HG03432 (cell line): ENCODE measurements at regions not wholly inside any gene's neighbourhood (a gene's known extent, or its start where the extent isn't known, plus 50 kb on each side); places are given as distances from the start of the nearest gene placed in this dataset.

ENCODE experiments used
- ATAC-seq: cut with Tn5 transposase; IDR thresholded peaks from one replicate; pipeline ENCODE4 v1.9.1; 2021; ENCODE audit warnings: mild to moderate bottlenecking, moderate library complexity; ENCODE audit not compliant: unreplicated experiment

GRCh38 chr3:76940181-76940770 is 99.6 kb upstream of the ROBO2 start:
- ATAC-seq, result no peak

DNA sequence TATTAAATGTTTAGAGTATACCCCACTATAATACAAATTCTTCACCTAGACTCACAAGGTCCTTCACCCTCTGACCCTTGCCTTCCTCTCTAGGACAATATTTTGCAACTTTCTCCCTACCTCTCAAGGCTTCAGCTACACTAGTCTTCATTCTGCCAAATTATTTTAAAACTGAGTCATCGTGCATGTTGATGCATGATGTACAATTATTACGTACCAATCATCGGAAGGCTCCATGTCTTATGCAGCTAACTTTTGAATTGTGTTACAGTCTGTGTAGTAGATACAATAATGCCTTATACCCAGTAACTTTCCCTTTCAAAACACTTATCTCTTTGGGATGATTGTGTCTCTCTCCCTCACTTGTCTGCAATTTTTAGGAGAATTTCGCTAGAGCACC is 98.5 kb upstream of the ROBO2 start:
- no peak for ATAC-seq

- ATAC-seq, result no peak
These were observed 97.8 kb upstream of the ROBO2 start for GRCh38 chr3:76942101-76942500.

- ATAC-seq, result no peak
These were observed 96.8 kb upstream of the ROBO2 start for GRCh38 chr3:76943058-76943457.

GRCh38 chr3:76943671-76944070 is 96.2 kb upstream of the ROBO2 start:
- no peak for ATAC-seq

- no peak for ATAC-seq
These were observed 90.9 kb upstream of the ROBO2 start for GRCh38 chr3:76949033-76949432.

DNA sequence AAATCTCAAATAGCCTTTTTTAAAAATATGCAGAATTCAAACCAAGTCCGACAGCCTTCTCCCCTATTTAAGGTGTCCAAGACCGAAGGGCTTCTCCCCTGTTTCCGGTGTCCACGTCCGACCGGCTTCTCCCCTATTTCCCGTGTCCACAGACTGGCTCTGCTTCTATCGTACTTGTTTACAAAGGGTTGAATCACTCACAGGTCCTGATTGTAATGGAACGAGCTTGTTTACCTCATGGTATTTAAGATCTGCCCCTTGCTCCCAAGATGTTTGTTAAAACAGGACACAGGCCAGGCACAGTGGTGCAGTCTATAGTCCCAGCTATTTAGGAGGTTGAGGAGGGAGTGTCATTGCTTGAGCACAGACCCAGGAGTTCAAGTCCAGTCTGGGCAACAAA is 90.4 kb upstream of the ROBO2 start:
- ATAC-seq, result no peak

GRCh38 chr3:76950590-76950989 is 89.3 kb upstream of the ROBO2 start:
- no peak for ATAC-seq

- no peak for ATAC-seq
These were observed 85.5 kb upstream of the ROBO2 start for GRCh38 chr3:76954412-76954811.

- ATAC-seq, result no peak
These were observed 81.6 kb upstream of the ROBO2 start for GRCh38 chr3:76958274-76958673.

- ATAC-seq, result no peak
These were observed 81.0 kb upstream of the ROBO2 start for GRCh38 chr3:76958861-76959260.

DNA sequence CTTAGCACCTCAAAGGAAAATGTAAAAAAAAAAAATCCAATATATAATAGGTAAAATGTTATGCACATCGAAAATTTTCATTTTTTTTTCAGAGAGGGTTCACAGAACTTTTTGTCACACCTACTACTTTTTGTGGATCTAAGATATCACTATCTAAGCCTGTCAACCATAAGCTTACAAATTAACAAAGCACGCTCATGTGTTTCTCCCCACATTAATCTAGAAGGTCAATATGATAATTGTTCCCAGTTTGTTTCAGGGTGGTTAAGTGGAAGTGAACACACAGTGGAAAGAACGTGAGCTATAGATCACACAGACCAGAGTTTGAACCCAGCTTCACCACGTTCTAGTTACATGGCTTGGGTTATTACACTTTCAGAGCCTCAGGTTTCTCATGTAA is 78.6 kb upstream of the ROBO2 start:
- ATAC-seq, result no peak

GRCh38 chr3:76965122-76965725 is 74.7 kb upstream of the ROBO2 start:
- no peak for ATAC-seq

DNA sequence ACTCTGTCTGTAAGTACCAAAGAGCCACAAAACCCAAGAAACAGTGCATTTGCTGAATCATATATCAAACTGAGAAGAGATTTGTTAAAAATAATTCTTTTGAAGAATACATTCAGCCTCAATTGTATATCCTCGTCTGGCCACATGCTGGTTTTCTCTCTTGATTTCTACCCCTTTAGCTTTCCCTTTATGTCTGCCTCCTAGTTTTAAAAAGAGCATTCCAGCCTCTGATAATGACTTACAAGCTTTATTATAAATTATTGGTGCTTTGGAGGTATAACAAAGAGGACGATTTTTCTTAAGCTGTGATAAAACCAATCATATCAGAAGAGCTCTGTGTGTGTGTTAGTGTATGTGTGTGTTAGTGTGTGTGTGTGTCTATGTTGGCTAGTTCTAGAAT is 70.4 kb upstream of the ROBO2 start:
- ATAC-seq, result no peak

DNA sequence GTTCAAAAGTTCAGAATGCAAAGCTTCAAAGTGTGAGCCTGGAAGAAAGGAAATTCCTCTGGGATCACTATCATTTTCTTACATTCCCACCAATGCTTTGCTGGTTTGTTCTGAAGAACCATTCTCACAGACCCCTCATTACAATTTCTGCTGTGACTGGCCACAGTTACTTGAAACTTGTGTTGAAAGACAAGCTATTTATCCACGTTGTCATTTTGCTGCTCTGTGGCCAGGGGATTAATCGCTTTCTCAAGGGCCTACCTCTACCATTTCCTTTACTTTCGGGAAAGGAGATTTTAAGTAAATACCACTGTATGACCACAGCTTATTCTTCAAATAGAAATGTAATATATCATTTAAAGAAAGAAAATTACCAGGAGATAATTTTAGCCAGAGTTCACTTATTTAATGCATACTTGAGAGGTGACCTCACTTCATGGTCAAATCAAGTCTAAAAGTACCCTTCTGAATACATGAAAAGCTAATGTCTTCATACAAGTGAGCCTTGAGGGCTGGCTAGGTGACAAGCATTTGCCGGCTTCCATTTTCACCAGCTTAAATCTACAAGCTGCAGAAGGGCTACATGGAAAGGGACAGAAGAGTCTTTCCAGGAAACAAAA is 69.8 kb upstream of the ROBO2 start:
- ATAC-seq, result no peak

DNA sequence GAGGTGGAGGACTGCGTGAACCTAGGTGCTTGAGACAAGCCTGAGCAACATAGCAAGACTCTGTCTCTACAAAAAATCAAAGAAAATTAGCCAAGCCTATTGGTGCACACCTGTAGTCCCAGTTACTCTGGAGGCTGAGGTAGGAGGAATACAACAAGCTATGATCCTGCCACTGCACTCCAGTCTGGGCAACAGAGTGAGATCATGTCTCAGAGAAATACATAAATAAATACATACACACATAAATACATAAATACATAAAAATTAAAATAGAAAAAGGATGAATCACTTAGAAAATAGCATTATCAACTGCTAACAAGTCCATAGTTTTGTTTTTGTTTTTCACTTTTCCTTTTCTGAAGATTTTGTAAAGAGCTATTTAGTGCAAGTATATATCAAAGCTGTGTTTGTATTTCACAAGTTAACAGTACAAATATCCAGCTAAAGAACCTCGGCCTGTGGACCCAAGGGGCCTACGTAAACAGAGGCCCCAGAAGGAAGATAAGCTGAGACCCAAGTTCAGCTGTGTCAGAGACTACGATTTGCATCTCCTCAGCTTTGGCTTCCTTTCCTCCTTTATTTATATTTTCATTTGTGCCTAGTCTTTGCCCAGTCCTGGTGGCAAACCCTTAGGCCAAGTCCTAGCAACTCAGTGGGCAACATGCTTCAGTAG is 67.1 kb upstream of the ROBO2 start:
- ATAC-seq, result no peak

- no peak for ATAC-seq
These were observed 62.9 kb upstream of the ROBO2 start for GRCh38 chr3:76976996-76977395.

DNA sequence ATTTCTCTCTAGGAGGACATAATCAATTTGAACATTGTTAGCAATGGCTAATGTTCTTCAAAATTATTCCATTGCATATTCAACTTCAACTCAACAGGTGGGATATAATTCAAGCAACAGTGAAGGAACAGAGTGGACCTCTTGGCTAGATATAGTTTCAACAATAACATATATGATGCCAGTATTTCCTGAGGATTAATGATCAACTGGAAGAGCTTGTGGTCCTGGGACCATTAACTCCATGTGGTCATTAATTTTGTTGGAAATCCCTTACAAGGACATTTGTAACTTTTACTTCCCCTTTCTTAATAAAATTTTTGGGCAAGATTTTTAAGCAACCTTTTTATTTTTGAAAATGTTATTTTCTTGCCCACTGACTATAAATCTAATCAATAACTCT is 54.3 kb upstream of the ROBO2 start:
- ATAC-seq, result no peak

DNA sequence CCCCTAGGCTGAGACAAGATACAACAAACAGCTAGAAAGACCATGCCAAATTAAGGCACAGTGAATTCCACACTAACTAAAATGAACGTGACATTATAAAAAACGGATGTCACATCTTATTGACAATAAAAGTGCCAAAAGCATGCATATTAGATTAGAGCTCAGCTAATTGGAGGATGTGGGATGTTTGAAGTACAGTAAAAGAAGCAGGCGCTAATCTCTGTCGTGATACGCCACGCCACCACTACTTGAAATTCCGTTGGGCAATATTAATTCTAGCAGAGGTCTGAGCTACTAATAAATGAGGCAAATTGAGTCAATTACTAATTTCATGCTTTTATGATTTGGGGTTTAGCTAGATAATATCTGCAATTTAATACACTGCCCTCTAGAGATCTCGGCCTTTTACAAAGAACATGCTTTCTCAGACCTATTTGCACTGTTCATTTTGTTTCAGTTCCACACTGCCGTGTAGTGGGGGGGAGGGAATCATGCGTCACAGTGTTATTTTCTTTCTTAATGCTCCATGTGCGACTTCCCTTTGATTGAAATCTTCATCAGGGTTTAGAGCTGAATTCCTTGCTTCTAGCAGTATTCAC is 52.9 kb upstream of the ROBO2 start:
- ATAC-seq, result no peak
